Calu3 (cell line): ENCODE measurements at regions not wholly inside any gene's neighbourhood (a gene's known extent, or its start where the extent isn't known, plus 50 kb on each side); places are given as distances from the start of the nearest gene placed in this dataset.
"Not testable (repeated sequence)": the region's sequence is repeated elsewhere in the genome, so short reads cannot be mapped to it uniquely, and the experiment has no call there.

Source experiments
- BruUV-seq: library from RNA; stranded (reverse); fragments of 400-500 nt; replicated peaks from 2 replicates; lab custom pipeline; 2021; lab: Mats Ljungman, UMichigan
- CTCF ChIA-PET: fragments of 300-600 bp; sonication (Branson Sonifier 250); formaldehyde crosslinking; loops from one replicate; lab custom pipeline; 2022; ENCODE audit warnings: antibody characterized with exemption; lab: Charles Lee
- DNase-seq: peaks from one replicate; pipeline ENCODE4 v3.0.0; 2022
- H3K27ac Mint-ChIP-seq: one replicate; pipeline ENCODE4 v1.8.0; 2022; ENCODE audit warnings: mixed read lengths; ENCODE audit not compliant: unreplicated experiment
- H3K27me3 Mint-ChIP-seq: one replicate; pipeline ENCODE4 v1.8.0; 2022; ENCODE audit warnings: mixed read lengths; ENCODE audit not compliant: unreplicated experiment
- H3K36me3 Mint-ChIP-seq: one replicate; pipeline ENCODE4 v1.8.0; 2022; ENCODE audit warnings: mild to moderate bottlenecking, moderate library complexity, mixed read lengths; ENCODE audit not compliant: insufficient read depth, unreplicated experiment
- H3K4me1 Mint-ChIP-seq: one replicate; pipeline ENCODE4 v1.8.0; 2022; ENCODE audit warnings: mild to moderate bottlenecking, low read depth, mixed read lengths; ENCODE audit not compliant: unreplicated experiment
- H3K4me3 Mint-ChIP-seq: one replicate; pipeline ENCODE4 v1.8.0; 2022; ENCODE audit warnings: mild to moderate bottlenecking, low read depth, moderate library complexity, mixed read lengths; ENCODE audit not compliant: unreplicated experiment
- H3K9me3 Mint-ChIP-seq: one replicate; pipeline ENCODE4 v1.8.0; 2022; ENCODE audit warnings: low read depth, mixed read lengths; ENCODE audit not compliant: unreplicated experiment
- intact Hi-C: fragments of 100-400 bp; cut with micrococcal nuclease; formaldehyde crosslinking; loops from one replicate; pipeline ENCODE4 v1.10.0; 2022; ENCODE audit not compliant: unreplicated experiment
- TF ChIP-seq, protein P1 (sequence below): fragments of 200-600 bp; IDR thresholded peaks from one replicate; pipeline ENCODE4 v1.8.0; 2022; ENCODE audit warnings: antibody characterized with exemption; ENCODE audit not compliant: unreplicated experiment

DNA sequence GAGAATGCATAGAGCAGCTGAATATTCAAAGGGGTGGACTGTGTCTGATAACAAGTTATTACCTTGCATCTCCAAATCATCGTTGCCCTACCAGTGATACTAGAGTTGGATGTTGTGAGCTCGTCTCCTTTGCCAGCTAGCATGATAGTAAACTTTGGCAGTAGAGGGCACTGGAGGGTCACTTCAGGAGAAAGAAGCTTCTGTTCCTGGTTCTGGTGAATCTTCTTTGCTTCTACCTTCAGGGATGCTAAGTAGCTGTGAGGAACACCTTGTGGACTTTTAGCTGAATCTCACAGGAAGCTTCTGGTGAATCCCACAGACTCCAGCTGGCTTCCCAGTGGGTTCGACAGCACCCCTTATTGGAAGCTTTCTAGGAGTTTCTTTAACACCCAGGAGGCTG, 626.6 kb upstream of the SGCD start:
- TF ChIP-seq, protein P1, sequence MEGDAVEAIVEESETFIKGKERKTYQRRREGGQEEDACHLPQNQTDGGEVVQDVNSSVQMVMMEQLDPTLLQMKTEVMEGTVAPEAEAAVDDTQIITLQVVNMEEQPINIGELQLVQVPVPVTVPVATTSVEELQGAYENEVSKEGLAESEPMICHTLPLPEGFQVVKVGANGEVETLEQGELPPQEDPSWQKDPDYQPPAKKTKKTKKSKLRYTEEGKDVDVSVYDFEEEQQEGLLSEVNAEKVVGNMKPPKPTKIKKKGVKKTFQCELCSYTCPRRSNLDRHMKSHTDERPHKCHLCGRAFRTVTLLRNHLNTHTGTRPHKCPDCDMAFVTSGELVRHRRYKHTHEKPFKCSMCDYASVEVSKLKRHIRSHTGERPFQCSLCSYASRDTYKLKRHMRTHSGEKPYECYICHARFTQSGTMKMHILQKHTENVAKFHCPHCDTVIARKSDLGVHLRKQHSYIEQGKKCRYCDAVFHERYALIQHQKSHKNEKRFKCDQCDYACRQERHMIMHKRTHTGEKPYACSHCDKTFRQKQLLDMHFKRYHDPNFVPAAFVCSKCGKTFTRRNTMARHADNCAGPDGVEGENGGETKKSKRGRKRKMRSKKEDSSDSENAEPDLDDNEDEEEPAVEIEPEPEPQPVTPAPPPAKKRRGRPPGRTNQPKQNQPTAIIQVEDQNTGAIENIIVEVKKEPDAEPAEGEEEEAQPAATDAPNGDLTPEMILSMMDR: no peak
- no peaks in the 10 kb centered on the region for H3K36me3 Mint-ChIP-seq
- no TSS peak for BruUV-seq
- H3K4me1 Mint-ChIP-seq: no peaks in the 10 kb centered on the region
- DNase-seq: no peak
- peaks cover 12% of the 10 kb centered on the region for H3K9me3 Mint-ChIP-seq
- H3K27ac Mint-ChIP-seq: no peak overlapping the region
- no peaks in the 10 kb centered on the region for H3K27me3 Mint-ChIP-seq
- no peak overlapping the region for H3K4me3 Mint-ChIP-seq
- intact Hi-C loops: no loop called here
- CTCF ChIA-PET: no interaction called here

GRCh38 chr5:155711882-155712281, 615.1 kb upstream of the SGCD start:
- Mint-ChIP-seq H3K9me3 (peaks cover 17% of the 10 kb centered on the region), H3K4me3 (no peak overlapping the region), H3K27ac (no peak overlapping the region), H3K4me1 (no peaks in the 10 kb centered on the region), H3K36me3 (no peaks in the 10 kb centered on the region), H3K27me3 (no peaks in the 10 kb centered on the region)
- no TSS peak for BruUV-seq
- intact Hi-C loops: no loop called here
- no peak for DNase-seq
- TF ChIP-seq, protein P1: no peak
- CTCF ChIA-PET: no interaction called here

DNA sequence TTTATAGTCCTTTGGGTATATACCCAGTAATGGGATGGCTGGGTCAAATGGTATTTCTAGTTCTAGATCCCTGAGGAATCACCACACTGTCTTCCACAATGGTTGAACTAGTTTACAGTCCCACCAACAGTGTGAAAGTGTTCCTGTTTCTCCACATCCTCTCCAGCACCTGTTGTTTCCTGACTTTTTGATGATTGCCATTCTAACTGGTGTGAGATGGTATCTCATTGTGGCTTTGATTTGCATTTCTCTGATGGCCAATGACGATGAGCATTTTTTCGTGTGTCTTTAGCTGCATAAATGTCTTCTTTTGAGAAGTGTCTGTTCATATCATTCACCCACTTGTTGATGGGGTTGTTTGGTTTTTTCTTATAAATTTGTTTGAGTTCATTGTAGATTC, 612.5 kb upstream of the SGCD start:
- intact Hi-C loops, H3K27me3 Mint-ChIP-seq: not testable (repeated sequence)
- peaks cover 15% of the 10 kb centered on the region for H3K9me3 Mint-ChIP-seq

GRCh38 chr5:155726267-155726666, 600.7 kb upstream of the SGCD start:
- CTCF ChIA-PET: no interaction called here
- intact Hi-C loops: no loop called here
- no peak overlapping the region for H3K27ac Mint-ChIP-seq
- H3K9me3 Mint-ChIP-seq: peaks cover 19% of the 10 kb centered on the region
- no TSS peak for BruUV-seq
- no peaks in the 10 kb centered on the region for H3K36me3 Mint-ChIP-seq
- H3K4me1 Mint-ChIP-seq: no peaks in the 10 kb centered on the region
- no peak overlapping the region for H3K4me3 Mint-ChIP-seq
- TF ChIP-seq, protein P1: no peak
- no peak for DNase-seq
- no peaks in the 10 kb centered on the region for H3K27me3 Mint-ChIP-seq

More for the DNA sequence above, 612.5 kb upstream of the SGCD start:
- CTCF ChIA-PET, H3K4me3 Mint-ChIP-seq, H3K36me3 Mint-ChIP-seq, DNase-seq, H3K27ac Mint-ChIP-seq, H3K4me1 Mint-ChIP-seq, BruUV-seq: not testable (repeated sequence)

- Mint-ChIP-seq H3K27me3 (no peaks in the 10 kb centered on the region), H3K4me3 (no peak overlapping the region), H3K27ac (no peak overlapping the region), H3K36me3 (no peaks in the 10 kb centered on the region), H3K9me3 (peaks cover 15% of the 10 kb centered on the region), H3K4me1 (no peaks in the 10 kb centered on the region)
- TF ChIP-seq, protein P1: no peak
- DNase-seq: no peak
- CTCF ChIA-PET: no interaction called here
- intact Hi-C loops: no loop called here
- no TSS peak for BruUV-seq
Observed at GRCh38 chr5:155727512-155728145, 599.3 kb upstream of the SGCD start.
